ENCODE measurements at regions not wholly inside any gene's neighbourhood (a gene's known extent, or its start where the extent isn't known, plus 50 kb on each side); places are given as distances from the start of the nearest gene placed in this dataset.

GRCh38 chr20:39132093-39132492 lies 169.9 kb downstream of the DHX35 start:
- Histone ChIP-seq H3K9me2 (ENCODE audit: insufficient read depth) (no peaks in the 10 kb centered on the region), H3K4me3 (no peak overlapping the region), H3K27me3 (ENCODE audit: insufficient read depth) (no peaks in the 10 kb centered on the region), H3K79me2 (replicated peaks; ENCODE audit: insufficient read depth) (no peaks in the 10 kb centered on the region), H2AFZ (no peak overlapping the region), H3K36me3 (ENCODE audit: insufficient read depth) (no peaks in the 10 kb centered on the region), H3K27ac (ENCODE audit: low read depth) (no peak overlapping the region), H3K4me2 (no peak overlapping the region), H3K4me1 (ENCODE audit: insufficient read depth) (peaks cover 16% of the 10 kb centered on the region), H4K20me1 (replicated peaks; ENCODE audit: insufficient read depth) (no peaks in the 10 kb centered on the region), H3F3A (replicated peaks; ENCODE audit: low read depth) (no peaks in the 10 kb centered on the region)
- no peaks in the 10 kb centered on the region for H3K36me3 Mint-ChIP-seq (ENCODE audit: low read depth)
- no peak for DNase-seq (ENCODE audit: low spot score)
- H3K4me1 Mint-ChIP-seq = peaks cover 17% of the 10 kb centered on the region
- no peak for ATAC-seq
- no peak for TF ChIP-seq EZH2 (IDR thresholded peaks at IDR 0.05; ENCODE audit: low read depth, unreplicated experiment)
- TF ChIP-seq STAT1 (IDR thresholded peaks at IDR 0.05; ENCODE audit: unreplicated experiment) = no peak
- no peak for TF ChIP-seq ZNF114 (CRISPR knock-in tag; IDR thresholded peaks at IDR 0.05)
- TF ChIP-seq ZNF462 (CRISPR knock-in tag; IDR thresholded peaks at IDR 0.05) = no peak
- no peak for TF ChIP-seq CREB1 (CRISPR knock-in tag; IDR thresholded peaks at IDR 0.05; ENCODE audit: low read depth)
- TF ChIP-seq ETS1 (IDR thresholded peaks at IDR 0.05) = no peak
- TF ChIP-seq EZH2phosphoT487 (IDR thresholded peaks at IDR 0.05; ENCODE audit: unreplicated experiment) = no peak
- TF ChIP-seq JUNB (IDR thresholded peaks at IDR 0.05; ENCODE audit: unreplicated experiment) = no peak
- no peak for TF ChIP-seq REST (IDR thresholded peaks at IDR 0.05; ENCODE audit: unreplicated experiment)
- no peak for TF ChIP-seq POLR2AphosphoS5 (IDR thresholded peaks at IDR 0.05; ENCODE audit: low read depth)
- H3K27ac Mint-ChIP-seq = no peak overlapping the region
- H3K9me3 Mint-ChIP-seq = no peaks in the 10 kb centered on the region
- no peak overlapping the region for H3K4me3 Mint-ChIP-seq
- peaks cover 5% of the 10 kb centered on the region for H3K27me3 Mint-ChIP-seq (ENCODE audit: insufficient read depth, low read depth, poor library complexity)
